Esophagus muscularis mucosa (tissue), 4 donors: ENCODE measurements at regions not wholly inside any gene's neighbourhood (a gene's known extent, or its start where the extent isn't known, plus 50 kb on each side); places are given as distances from the start of the nearest gene placed in this dataset.

Experiments
- DNase-seq: peaks from one replicate; pipeline ENCODE4 v3.0.0-alpha.2; 2017; ENCODE audit errors: extremely low spot score
- H3K27ac ChIP-seq, 4 donors: fragments of 200-600 bp; sonication (generic); replicated peaks in 1 of 4; 1 replicate in 3 of 4; 2 replicates in 1 of 4; pipeline ENCODE4 v1.5.1; 2016 to 2019; ENCODE audit warnings: mild to moderate bottlenecking in 1 of 4
- H3K27me3 ChIP-seq, 4 donors: fragments of 200-600 bp; sonication (generic); one replicate each; pipeline versions ENCODE4 v1.5.1 to v1.6.0; 2016 to 2019
- H3K36me3 ChIP-seq, 4 donors: fragments of 200-600 bp; sonication (generic); one replicate each; pipeline ENCODE4 v1.5.1; 2016 to 2019
- H3K4me1 ChIP-seq, 4 donors: fragments of 200-600 bp; sonication (generic); one replicate each; pipeline ENCODE4 v1.5.1; 2016 to 2019
- H3K4me3 ChIP-seq, 4 donors: fragments of 200-600 bp; sonication (generic); 1 replicate in 2 of 4; 2 replicates in 2 of 4; pipeline ENCODE4 v1.5.1; 2016 to 2019; ENCODE audit warnings: mild to moderate bottlenecking in 4 of 4, moderate library complexity in 1 of 4
- H3K9me3 ChIP-seq, 4 donors: fragments of 200-600 bp; sonication (generic); 1 replicate in 3 of 4; 2 replicates in 1 of 4; pipeline ENCODE4 v1.5.1; 2016 to 2019
- CTCF ChIP-seq, 3 experiments: fragments of 200-600 bp in 2 of 3; fragments of 450-650 bp in 1 of 3; sonication (generic) in 2 of 3; IDR thresholded peaks; one replicate each; pipeline ENCODE4 v1.5.1; 2017 to 2019; ENCODE audit warnings: antibody characterized with exemption in 3 of 3, mild to moderate bottlenecking in 2 of 3, moderate library complexity in 1 of 3
- EP300 ChIP-seq: sonication (generic); formaldehyde crosslinking; IDR thresholded peaks from one replicate; pipeline ENCODE4 v1.6.1; 2017; ENCODE audit warnings: antibody characterized with exemption
- POLR2A ChIP-seq: fragments of 450-650 bp; IDR thresholded peaks from one replicate; pipeline ENCODE4 v1.6.1; 2017; ENCODE audit warnings: antibody characterized with exemption, moderate library complexity, mild to moderate bottlenecking, low read depth
- POLR2AphosphoS5 ChIP-seq, 2 donors: sonication (generic); formaldehyde crosslinking; IDR thresholded peaks; one replicate each; pipeline ENCODE4 v1.6.1; 2017; ENCODE audit warnings: antibody characterized with exemption in 2 of 2
- WGBS: methylation state at CpG from one replicate; pipeline ENCODE4 v1.1.5; 2018; 5-methylcytosine and 5-hydroxymethylcytosine counted together
- intact Hi-C: fragments of 100-400 bp; cut with DNase I; formaldehyde crosslinking; loops from one replicate; pipeline ENCODE4 v1.15.1; 2023

- no peak for DNase-seq
- H3K36me3 ChIP-seq = no peaks in the 10 kb centered on the region
- no peaks in the 10 kb centered on the region for H3K4me1 ChIP-seq
- TF ChIP-seq POLR2AphosphoS5 (IDR thresholded peaks at IDR 0.05) = no peak
- TF ChIP-seq POLR2A = no peak
- no peak for TF ChIP-seq EP300
- TF ChIP-seq CTCF (IDR thresholded peaks at IDR 0.05) = no peak
- H3K4me3 ChIP-seq = no peak overlapping the region
- WGBS = 62% methylated on average over 5 of the region's 5 CpGs
- H3K27me3 ChIP-seq = no peaks in the 10 kb centered on the region
- H3K27ac ChIP-seq = no peak overlapping the region
- intact Hi-C loops = no loop called here
- no peaks in the 10 kb centered on the region for H3K9me3 ChIP-seq
These were observed 269.2 kb downstream of the PDCD6IP start for GRCh38 chr3:34067536-34068051.

- intact Hi-C loops = no loop called here
- WGBS = 93% methylated on average over 7 of the region's 7 CpGs
- no peak for TF ChIP-seq POLR2AphosphoS5 (IDR thresholded peaks at IDR 0.05)
- no peak for TF ChIP-seq CTCF (IDR thresholded peaks at IDR 0.05)
- no peak for TF ChIP-seq EP300
- TF ChIP-seq POLR2A = no peak
- H3K27ac ChIP-seq = no peak overlapping the region
- H3K4me1 ChIP-seq = no peaks in the 10 kb centered on the region
- no peaks in the 10 kb centered on the region for H3K9me3 ChIP-seq
- no peaks in the 10 kb centered on the region for H3K27me3 ChIP-seq
- no peaks in the 10 kb centered on the region for H3K36me3 ChIP-seq
- DNase-seq = no peak
- no peak overlapping the region for H3K4me3 ChIP-seq
These were observed 270.1 kb downstream of the PDCD6IP start for GRCh38 chr3:34068505-34068904.

- WGBS = 94% methylated on average over 6 of the region's 6 CpGs
- TF ChIP-seq EP300 (no peak), CTCF (IDR thresholded peaks at IDR 0.05) (no peak)
- Histone ChIP-seq H3K36me3 (no peaks in the 10 kb centered on the region), H3K4me3 (no peak overlapping the region), H3K27me3 (no peaks in the 10 kb centered on the region), H3K9me3 (no peaks in the 10 kb centered on the region), H3K4me1 (no peaks in the 10 kb centered on the region), H3K27ac (no peak overlapping the region)
- intact Hi-C loops = no loop called here
- DNase-seq = no peak
These were observed 272.6 kb downstream of the PDCD6IP start for GRCh38 chr3:34070831-34071585.

- intact Hi-C loops = no loop called here
- H3K36me3 ChIP-seq = no peaks in the 10 kb centered on the region
- no peak for TF ChIP-seq POLR2AphosphoS5 (IDR thresholded peaks at IDR 0.05)
- no peaks in the 10 kb centered on the region for H3K9me3 ChIP-seq
- no peak for DNase-seq
- H3K27me3 ChIP-seq = no peaks in the 10 kb centered on the region
- WGBS = 89% methylated on average over 2 of the region's 2 CpGs
- H3K27ac ChIP-seq = no peak overlapping the region
- H3K4me3 ChIP-seq = no peak overlapping the region
- no peaks in the 10 kb centered on the region for H3K4me1 ChIP-seq
These were observed 273.9 kb downstream of the PDCD6IP start for GRCh38 chr3:34072297-34072696.

GRCh38 chr3:34073111-34073510 is 274.7 kb downstream of the PDCD6IP start:
- TF ChIP-seq POLR2AphosphoS5 (IDR thresholded peaks at IDR 0.05) (no peak), CTCF (IDR thresholded peaks at IDR 0.05) (no peak), POLR2A (no peak), EP300 (no peak)
- H3K36me3 ChIP-seq = no peaks in the 10 kb centered on the region
- intact Hi-C loops = no loop called here
- no peaks in the 10 kb centered on the region for H3K4me1 ChIP-seq
- no peak overlapping the region for H3K27ac ChIP-seq
- H3K27me3 ChIP-seq = no peaks in the 10 kb centered on the region
- DNase-seq = no peak
- H3K4me3 ChIP-seq = no peak overlapping the region
- no peaks in the 10 kb centered on the region for H3K9me3 ChIP-seq
